ENCODE measurements at regions not wholly inside any gene's neighbourhood (a gene's known extent, or its start where the extent isn't known, plus 50 kb on each side); places are given as distances from the start of the nearest gene placed in this dataset.
"Not testable (repeated sequence)": the region's sequence is repeated elsewhere in the genome, so short reads cannot be mapped to it uniquely, and the experiment has no call there.

- Histone ChIP-seq H3K9me3 (ENCODE audit: control insufficient read depth in 5 of 5, low read length in 5 of 5) (no peaks in the 10 kb centered on the region), H3K27me3 (ENCODE audit: control insufficient read depth in 5 of 5, insufficient read depth in 4 of 5, low read length in 5 of 5) (no peaks in the 10 kb centered on the region), H3K4me1 (ENCODE audit: control insufficient read depth in 5 of 5, insufficient read depth in 5 of 5, low read length in 5 of 5) (peaks cover 0 to 3% (median 0%) of the 10 kb centered on the region in 5 donors), H3K36me3 (ENCODE audit: control insufficient read depth in 5 of 5, insufficient read depth in 5 of 5, low read length in 5 of 5) (no peaks in the 10 kb centered on the region), H3K4me3 (ENCODE audit: low read depth in 1 of 5, low read length in 5 of 5) (no peak overlapping the region), H3K27ac (ENCODE audit: low read depth, low read length) (no peak overlapping the region), H3K9ac (ENCODE audit: low read length in 5 of 5) (no peak overlapping the region)
Observed at GRCh38 chr10:84004221-84004620, 135.1 kb upstream of the GHITM start.

- no peaks in the 10 kb centered on the region for H3K9me3 ChIP-seq (ENCODE audit: control insufficient read depth in 5 of 5, low read length in 5 of 5)
Observed at GRCh38 chr10:84005403-84005802, 133.9 kb upstream of the GHITM start.

GRCh38 chr10:84007482-84007881, 131.8 kb upstream of the GHITM start:
- no peak overlapping the region for H3K4me3 ChIP-seq (ENCODE audit: low read depth in 1 of 5, low read length in 5 of 5)
- peaks cover 0 to 3% (median 0%) of the 10 kb centered on the region in 5 donors for H3K4me1 ChIP-seq (ENCODE audit: control insufficient read depth in 5 of 5, insufficient read depth in 5 of 5, low read length in 5 of 5)
- H3K27ac ChIP-seq (ENCODE audit: low read depth, low read length), result no peak overlapping the region
- H3K27me3 ChIP-seq (ENCODE audit: control insufficient read depth in 5 of 5, insufficient read depth in 4 of 5, low read length in 5 of 5), result peaks cover 0 to 3% (median 0%) of the 10 kb centered on the region in 5 donors
- no peaks in the 10 kb centered on the region for H3K9me3 ChIP-seq (ENCODE audit: control insufficient read depth in 5 of 5, low read length in 5 of 5)
- no peaks in the 10 kb centered on the region for H3K36me3 ChIP-seq (ENCODE audit: control insufficient read depth in 5 of 5, insufficient read depth in 5 of 5, low read length in 5 of 5)
- no peak overlapping the region for H3K9ac ChIP-seq (ENCODE audit: low read length in 5 of 5)

More at GRCh38 chr10:84005403-84005802, 133.9 kb upstream of the GHITM start:
- Histone ChIP-seq H3K4me3 (ENCODE audit: low read depth in 1 of 5, low read length in 5 of 5) (no peak overlapping the region), H3K4me1 (ENCODE audit: control insufficient read depth in 5 of 5, insufficient read depth in 5 of 5, low read length in 5 of 5) (peaks cover 0 to 3% (median 0%) of the 10 kb centered on the region in 5 donors), H3K27me3 (ENCODE audit: control insufficient read depth in 5 of 5, insufficient read depth in 4 of 5, low read length in 5 of 5) (no peaks in the 10 kb centered on the region), H3K9ac (ENCODE audit: low read length in 5 of 5) (no peak overlapping the region), H3K27ac (ENCODE audit: low read depth, low read length) (no peak overlapping the region), H3K36me3 (ENCODE audit: control insufficient read depth in 5 of 5, insufficient read depth in 5 of 5, low read length in 5 of 5) (no peaks in the 10 kb centered on the region)

GRCh38 chr10:84008878-84009277, 130.4 kb upstream of the GHITM start:
- Histone ChIP-seq H3K27me3 (ENCODE audit: control insufficient read depth in 5 of 5, insufficient read depth in 4 of 5, low read length in 5 of 5) (peaks cover 0 to 3% (median 0%) of the 10 kb centered on the region in 5 donors), H3K36me3 (ENCODE audit: control insufficient read depth in 5 of 5, insufficient read depth in 5 of 5, low read length in 5 of 5) (no peaks in the 10 kb centered on the region), H3K9ac (ENCODE audit: low read length in 5 of 5) (no peak overlapping the region), H3K27ac (ENCODE audit: low read depth, low read length) (no peak overlapping the region), H3K9me3 (ENCODE audit: control insufficient read depth in 5 of 5, low read length in 5 of 5) (no peaks in the 10 kb centered on the region), H3K4me1 (ENCODE audit: control insufficient read depth in 5 of 5, insufficient read depth in 5 of 5, low read length in 5 of 5) (peaks cover 0 to 3% (median 0%) of the 10 kb centered on the region in 5 donors), H3K4me3 (ENCODE audit: low read depth in 1 of 5, low read length in 5 of 5) (no peak overlapping the region)

GRCh38 chr10:84012431-84012830, 126.9 kb upstream of the GHITM start:
- Histone ChIP-seq H3K9ac (ENCODE audit: low read length in 5 of 5) (no peak overlapping the region), H3K27me3 (ENCODE audit: control insufficient read depth in 5 of 5, insufficient read depth in 4 of 5, low read length in 5 of 5) (peaks cover 0 to 3% (median 0%) of the 10 kb centered on the region in 5 donors), H3K36me3 (ENCODE audit: control insufficient read depth in 5 of 5, insufficient read depth in 5 of 5, low read length in 5 of 5) (no peaks in the 10 kb centered on the region), H3K4me1 (ENCODE audit: control insufficient read depth in 5 of 5, insufficient read depth in 5 of 5, low read length in 5 of 5) (peaks cover 0 to 14% (median 10%) of the 10 kb centered on the region in 5 donors), H3K27ac (ENCODE audit: low read depth, low read length) (no peak overlapping the region), H3K9me3 (ENCODE audit: control insufficient read depth in 5 of 5, low read length in 5 of 5) (peaks cover 0 to 2% (median 0%) of the 10 kb centered on the region in 5 donors), H3K4me3 (ENCODE audit: low read depth in 1 of 5, low read length in 5 of 5) (no peak overlapping the region)

GRCh38 chr10:84012831-84013458, 126.4 kb upstream of the GHITM start:
- Histone ChIP-seq H3K4me1 (ENCODE audit: control insufficient read depth in 5 of 5, insufficient read depth in 5 of 5, low read length in 5 of 5) (peaks cover 0 to 14% (median 7%) of the 10 kb centered on the region in 5 donors), H3K27me3 (ENCODE audit: control insufficient read depth in 5 of 5, insufficient read depth in 4 of 5, low read length in 5 of 5) (peaks cover 0 to 3% (median 0%) of the 10 kb centered on the region in 5 donors), H3K27ac (ENCODE audit: low read depth, low read length) (no peak overlapping the region), H3K4me3 (ENCODE audit: low read depth in 1 of 5, low read length in 5 of 5) (no peak overlapping the region), H3K36me3 (ENCODE audit: control insufficient read depth in 5 of 5, insufficient read depth in 5 of 5, low read length in 5 of 5) (no peaks in the 10 kb centered on the region), H3K9ac (ENCODE audit: low read length in 5 of 5) (no peak overlapping the region), H3K9me3 (ENCODE audit: control insufficient read depth in 5 of 5, low read length in 5 of 5) (peaks cover 0 to 2% (median 0%) of the 10 kb centered on the region in 5 donors)

GRCh38 chr10:84015877-84016595, 123.3 kb upstream of the GHITM start:
- Histone ChIP-seq H3K27ac (ENCODE audit: low read depth, low read length) (no peak overlapping the region), H3K4me1 (ENCODE audit: control insufficient read depth in 5 of 5, insufficient read depth in 5 of 5, low read length in 5 of 5) (peaks cover 0 to 14% (median 7%) of the 10 kb centered on the region in 5 donors), H3K9me3 (ENCODE audit: control insufficient read depth in 5 of 5, low read length in 5 of 5) (peaks cover 0 to 3% (median 2%) of the 10 kb centered on the region in 5 donors), H3K9ac (ENCODE audit: low read length in 5 of 5) (peak overlapping the region in 1 of 5 donors; percentile 6), H3K27me3 (ENCODE audit: control insufficient read depth in 5 of 5, insufficient read depth in 4 of 5, low read length in 5 of 5) (peaks cover 0 to 3% (median 0%) of the 10 kb centered on the region in 5 donors), H3K36me3 (ENCODE audit: control insufficient read depth in 5 of 5, insufficient read depth in 5 of 5, low read length in 5 of 5) (no peaks in the 10 kb centered on the region), H3K4me3 (ENCODE audit: low read depth in 1 of 5, low read length in 5 of 5) (no peak overlapping the region)

GRCh38 chr10:84018826-84019225, 120.5 kb upstream of the GHITM start:
- Histone ChIP-seq H3K9me3 (ENCODE audit: control insufficient read depth in 5 of 5, low read length in 5 of 5) (peaks cover 0 to 3% (median 2%) of the 10 kb centered on the region in 5 donors), H3K4me3 (ENCODE audit: low read depth in 1 of 5, low read length in 5 of 5) (no peak overlapping the region), H3K4me1 (ENCODE audit: control insufficient read depth in 5 of 5, insufficient read depth in 5 of 5, low read length in 5 of 5) (peaks cover 0 to 14% (median 7%) of the 10 kb centered on the region in 5 donors), H3K36me3 (ENCODE audit: control insufficient read depth in 5 of 5, insufficient read depth in 5 of 5, low read length in 5 of 5) (no peaks in the 10 kb centered on the region), H3K27me3 (ENCODE audit: control insufficient read depth in 5 of 5, insufficient read depth in 4 of 5, low read length in 5 of 5) (no peaks in the 10 kb centered on the region), H3K27ac (ENCODE audit: low read depth, low read length) (no peak overlapping the region), H3K9ac (ENCODE audit: low read length in 5 of 5) (no peak overlapping the region)

- H3K27me3 ChIP-seq (ENCODE audit: control insufficient read depth in 5 of 5, insufficient read depth in 4 of 5, low read length in 5 of 5); H3K9me3 ChIP-seq (ENCODE audit: control insufficient read depth in 5 of 5, low read length in 5 of 5); H3K9ac ChIP-seq (ENCODE audit: low read length in 5 of 5); H3K27ac ChIP-seq (ENCODE audit: low read depth, low read length); H3K36me3 ChIP-seq (ENCODE audit: control insufficient read depth in 5 of 5, insufficient read depth in 5 of 5, low read length in 5 of 5); H3K4me3 ChIP-seq (ENCODE audit: low read depth in 1 of 5, low read length in 5 of 5): not testable (repeated sequence)
- H3K4me1 ChIP-seq (ENCODE audit: control insufficient read depth in 5 of 5, insufficient read depth in 5 of 5, low read length in 5 of 5), result peaks cover 0 to 14% (median 7%) of the 10 kb centered on the region in 5 donors
Observed at GRCh38 chr10:84019854-84020458, 119.4 kb upstream of the GHITM start.

- H3K27ac ChIP-seq (ENCODE audit: low read depth, low read length), result no peak overlapping the region
- no peaks in the 10 kb centered on the region for H3K27me3 ChIP-seq (ENCODE audit: control insufficient read depth in 5 of 5, insufficient read depth in 4 of 5, low read length in 5 of 5)
- peaks cover 0 to 3% (median 0%) of the 10 kb centered on the region in 5 donors for H3K9me3 ChIP-seq (ENCODE audit: control insufficient read depth in 5 of 5, low read length in 5 of 5)
- H3K4me1 ChIP-seq (ENCODE audit: control insufficient read depth in 5 of 5, insufficient read depth in 5 of 5, low read length in 5 of 5), result no peaks in the 10 kb centered on the region
- no peak overlapping the region for H3K4me3 ChIP-seq (ENCODE audit: low read depth in 1 of 5, low read length in 5 of 5)
- no peaks in the 10 kb centered on the region for H3K36me3 ChIP-seq (ENCODE audit: control insufficient read depth in 5 of 5, insufficient read depth in 5 of 5, low read length in 5 of 5)
- H3K9ac ChIP-seq (ENCODE audit: low read length in 5 of 5), result no peak overlapping the region
Observed at GRCh38 chr10:84026821-84027257, 112.5 kb upstream of the GHITM start.

All from subcutaneous abdominal adipose tissue (tissue), 5 donors.